ENCODE measurements at regions not wholly inside any gene's neighbourhood (a gene's known extent, or its start where the extent isn't known, plus 50 kb on each side); places are given as distances from the start of the nearest gene placed in this dataset.

- intact Hi-C loops (cut with DNase I): no loop called here
- DNase-seq: no peak
- Histone ChIP-seq H3K4me1 (no peaks in the 10 kb centered on the region), H3K4me3 (no peak overlapping the region), H3K9me3 (no peaks in the 10 kb centered on the region), H3K27ac (no peak overlapping the region), H3K36me3 (peaks cover 0 to 97% of the 10 kb centered on the region in 2 donors), H3K27me3 (no peaks in the 10 kb centered on the region)
- ATAC-seq: no peak
- TF ChIP-seq CTCF (IDR thresholded peaks at IDR 0.05): no peak
These were observed 164.9 kb downstream of the UTRN start for GRCh38 chr6:144449911-144450597.

GRCh38 chr6:144460327-144461095 is 175.4 kb downstream of the UTRN start:
- peak overlapping the region in 1 of 2 donors; percentile 30 for H3K27ac ChIP-seq
- no peaks in the 10 kb centered on the region for H3K9me3 ChIP-seq
- no peaks in the 10 kb centered on the region for H3K27me3 ChIP-seq
- no peak overlapping the region for H3K4me3 ChIP-seq
- no peaks in the 10 kb centered on the region for H3K4me1 ChIP-seq
- intact Hi-C loops (cut with DNase I): no loop called here
- no peak for TF ChIP-seq CTCF (IDR thresholded peaks at IDR 0.05)
- H3K36me3 ChIP-seq: peaks cover 0 to 86% of the 10 kb centered on the region in 2 donors
- DNase-seq (no peak), ATAC-seq (no peak)

GRCh38 chr6:144462058-144462457 is 176.9 kb downstream of the UTRN start:
- H3K27me3 ChIP-seq: no peaks in the 10 kb centered on the region
- no peak overlapping the region for H3K27ac ChIP-seq
- H3K9me3 ChIP-seq: no peaks in the 10 kb centered on the region
- H3K4me3 ChIP-seq: no peak overlapping the region
- TF ChIP-seq CTCF (IDR thresholded peaks at IDR 0.05): no peak
- DNase-seq (no peak), ATAC-seq (no peak)
- intact Hi-C loops (cut with DNase I): no loop called here
- H3K4me1 ChIP-seq: no peaks in the 10 kb centered on the region
- peaks cover 0 to 93% of the 10 kb centered on the region in 2 donors for H3K36me3 ChIP-seq

- H3K4me1 ChIP-seq: peaks cover 0 to 6% of the 10 kb centered on the region in 2 donors
- H3K27ac ChIP-seq: no peak overlapping the region
- peaks cover 0 to 71% of the 10 kb centered on the region in 2 donors for H3K36me3 ChIP-seq
- no peak for TF ChIP-seq CTCF (IDR thresholded peaks at IDR 0.05)
- H3K27me3 ChIP-seq: no peaks in the 10 kb centered on the region
- DNase-seq (no peak), ATAC-seq (no peak)
- no peak overlapping the region for H3K4me3 ChIP-seq
- no peaks in the 10 kb centered on the region for H3K9me3 ChIP-seq
- intact Hi-C loops (cut with DNase I): no loop called here
These were observed 181.6 kb downstream of the UTRN start for GRCh38 chr6:144466716-144467115.

GRCh38 chr6:144467172-144467762 is 182.1 kb downstream of the UTRN start:
- H3K27ac ChIP-seq: no peak overlapping the region
- peaks cover 0 to 6% of the 10 kb centered on the region in 2 donors for H3K4me1 ChIP-seq
- H3K9me3 ChIP-seq: no peaks in the 10 kb centered on the region
- intact Hi-C loops (cut with DNase I): no loop called here
- H3K27me3 ChIP-seq: no peaks in the 10 kb centered on the region
- DNase-seq (no peak), ATAC-seq (no peak)
- peaks cover 0 to 69% of the 10 kb centered on the region in 2 donors for H3K36me3 ChIP-seq
- H3K4me3 ChIP-seq: no peak overlapping the region
- TF ChIP-seq CTCF (IDR thresholded peaks at IDR 0.05): no peak
